GM23338 (cell line): ENCODE measurements at regions not wholly inside any gene's neighbourhood (a gene's known extent, or its start where the extent isn't known, plus 50 kb on each side); places are given as distances from the start of the nearest gene placed in this dataset.

Experiments used
- CREB1 ChIP-seq: fragments of 250-450 bp; sonication (Bioruptor Pico); IDR thresholded peaks from 2 replicates; pipeline ENCODE4 v1.5.0; 2020; ENCODE audit warnings: low read depth, mild to moderate bottlenecking, moderate library complexity
- EZH2 ChIP-seq: fragments of 200-600 bp; sonication (generic); IDR thresholded peaks from one replicate; pipeline ENCODE4 v1.8.0; 2017; ENCODE audit warnings: antibody characterized with exemption, mild to moderate bottlenecking, low read depth; ENCODE audit not compliant: unreplicated experiment
- EZH2phosphoT487 ChIP-seq: fragments of 200-600 bp; sonication (generic); IDR thresholded peaks from one replicate; pipeline ENCODE4 v1.8.1; 2018; ENCODE audit warnings: antibody characterized with exemption; ENCODE audit not compliant: unreplicated experiment
- JUNB ChIP-seq: IDR thresholded peaks from one replicate; pipeline ENCODE4 v1.6.1; 2016; ENCODE audit warnings: antibody characterized with exemption; ENCODE audit not compliant: unreplicated experiment
- POLR2AphosphoS5 ChIP-seq: IDR thresholded peaks from 2 replicates; pipeline ENCODE4 v1.6.1; 2016; ENCODE audit warnings: antibody characterized with exemption, low read depth
- REST ChIP-seq: IDR thresholded peaks from one replicate; pipeline ENCODE4 v1.6.1; 2018; ENCODE audit warnings: antibody characterized with exemption; ENCODE audit not compliant: unreplicated experiment
- STAT1 ChIP-seq: IDR thresholded peaks from one replicate; pipeline ENCODE4 v1.6.1; 2016; ENCODE audit warnings: antibody characterized with exemption; ENCODE audit not compliant: unreplicated experiment
- ZNF114 ChIP-seq: fragments of 250-450 bp; sonication (Bioruptor Pico); IDR thresholded peaks from 2 replicates; pipeline ENCODE4 v1.5.0; 2020; ENCODE audit warnings: mild to moderate bottlenecking, moderate library complexity
- TF ChIP-seq, protein P1 (sequence below), 2 experiments: fragments of 200-600 bp in 1 of 2; sonication (generic) in 1 of 2; conservative IDR thresholded peaks; 2 replicates each; pipeline versions ENCODE4 v1.5.1 to v1.6.1; 2016 to 2017; ENCODE audit warnings: antibody characterized with exemption in 2 of 2, low read depth in 2 of 2, mild to moderate bottlenecking in 2 of 2, moderate library complexity in 1 of 2
- TF ChIP-seq, protein P2 (sequence below): fragments of 250-450 bp; sonication (Bioruptor Pico); IDR thresholded peaks from 2 replicates; pipeline ENCODE4 v1.5.0; 2020; ENCODE audit warnings: mild to moderate bottlenecking, moderate library complexity

DNA sequence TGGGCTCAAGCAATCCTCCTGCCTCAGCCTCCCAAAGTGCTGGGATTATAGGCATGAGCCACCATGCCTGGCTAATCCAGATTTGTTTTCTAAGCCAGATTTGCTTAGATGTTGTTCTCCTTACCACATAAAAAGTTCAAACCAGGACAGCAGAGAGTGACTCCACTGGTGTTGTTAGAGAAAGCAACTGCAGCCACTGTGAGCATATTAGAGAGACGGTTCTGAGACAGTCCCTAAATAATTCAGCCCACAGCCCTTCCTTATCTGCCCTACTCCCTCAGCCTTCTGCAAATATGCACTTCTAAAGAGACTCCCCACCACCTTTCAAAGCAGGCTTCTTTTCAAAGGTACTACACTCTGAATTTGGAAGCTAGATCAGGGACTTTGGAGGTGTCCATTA, 96.1 kb downstream of the DRD1 start:
- TF ChIP-seq, protein P1, sequence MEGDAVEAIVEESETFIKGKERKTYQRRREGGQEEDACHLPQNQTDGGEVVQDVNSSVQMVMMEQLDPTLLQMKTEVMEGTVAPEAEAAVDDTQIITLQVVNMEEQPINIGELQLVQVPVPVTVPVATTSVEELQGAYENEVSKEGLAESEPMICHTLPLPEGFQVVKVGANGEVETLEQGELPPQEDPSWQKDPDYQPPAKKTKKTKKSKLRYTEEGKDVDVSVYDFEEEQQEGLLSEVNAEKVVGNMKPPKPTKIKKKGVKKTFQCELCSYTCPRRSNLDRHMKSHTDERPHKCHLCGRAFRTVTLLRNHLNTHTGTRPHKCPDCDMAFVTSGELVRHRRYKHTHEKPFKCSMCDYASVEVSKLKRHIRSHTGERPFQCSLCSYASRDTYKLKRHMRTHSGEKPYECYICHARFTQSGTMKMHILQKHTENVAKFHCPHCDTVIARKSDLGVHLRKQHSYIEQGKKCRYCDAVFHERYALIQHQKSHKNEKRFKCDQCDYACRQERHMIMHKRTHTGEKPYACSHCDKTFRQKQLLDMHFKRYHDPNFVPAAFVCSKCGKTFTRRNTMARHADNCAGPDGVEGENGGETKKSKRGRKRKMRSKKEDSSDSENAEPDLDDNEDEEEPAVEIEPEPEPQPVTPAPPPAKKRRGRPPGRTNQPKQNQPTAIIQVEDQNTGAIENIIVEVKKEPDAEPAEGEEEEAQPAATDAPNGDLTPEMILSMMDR (conservative IDR thresholded peaks at IDR 0.05; ENCODE audit: low read depth in 2 of 2): no peak
- TF ChIP-seq POLR2AphosphoS5 (no peak), EZH2 (no peak), EZH2phosphoT487 (no peak), REST (no peak), JUNB (no peak), CREB1 (CRISPR knock-in tag) (no peak), STAT1 (no peak), ZNF114 (CRISPR knock-in tag) (no peak)
- TF ChIP-seq, protein P2, sequence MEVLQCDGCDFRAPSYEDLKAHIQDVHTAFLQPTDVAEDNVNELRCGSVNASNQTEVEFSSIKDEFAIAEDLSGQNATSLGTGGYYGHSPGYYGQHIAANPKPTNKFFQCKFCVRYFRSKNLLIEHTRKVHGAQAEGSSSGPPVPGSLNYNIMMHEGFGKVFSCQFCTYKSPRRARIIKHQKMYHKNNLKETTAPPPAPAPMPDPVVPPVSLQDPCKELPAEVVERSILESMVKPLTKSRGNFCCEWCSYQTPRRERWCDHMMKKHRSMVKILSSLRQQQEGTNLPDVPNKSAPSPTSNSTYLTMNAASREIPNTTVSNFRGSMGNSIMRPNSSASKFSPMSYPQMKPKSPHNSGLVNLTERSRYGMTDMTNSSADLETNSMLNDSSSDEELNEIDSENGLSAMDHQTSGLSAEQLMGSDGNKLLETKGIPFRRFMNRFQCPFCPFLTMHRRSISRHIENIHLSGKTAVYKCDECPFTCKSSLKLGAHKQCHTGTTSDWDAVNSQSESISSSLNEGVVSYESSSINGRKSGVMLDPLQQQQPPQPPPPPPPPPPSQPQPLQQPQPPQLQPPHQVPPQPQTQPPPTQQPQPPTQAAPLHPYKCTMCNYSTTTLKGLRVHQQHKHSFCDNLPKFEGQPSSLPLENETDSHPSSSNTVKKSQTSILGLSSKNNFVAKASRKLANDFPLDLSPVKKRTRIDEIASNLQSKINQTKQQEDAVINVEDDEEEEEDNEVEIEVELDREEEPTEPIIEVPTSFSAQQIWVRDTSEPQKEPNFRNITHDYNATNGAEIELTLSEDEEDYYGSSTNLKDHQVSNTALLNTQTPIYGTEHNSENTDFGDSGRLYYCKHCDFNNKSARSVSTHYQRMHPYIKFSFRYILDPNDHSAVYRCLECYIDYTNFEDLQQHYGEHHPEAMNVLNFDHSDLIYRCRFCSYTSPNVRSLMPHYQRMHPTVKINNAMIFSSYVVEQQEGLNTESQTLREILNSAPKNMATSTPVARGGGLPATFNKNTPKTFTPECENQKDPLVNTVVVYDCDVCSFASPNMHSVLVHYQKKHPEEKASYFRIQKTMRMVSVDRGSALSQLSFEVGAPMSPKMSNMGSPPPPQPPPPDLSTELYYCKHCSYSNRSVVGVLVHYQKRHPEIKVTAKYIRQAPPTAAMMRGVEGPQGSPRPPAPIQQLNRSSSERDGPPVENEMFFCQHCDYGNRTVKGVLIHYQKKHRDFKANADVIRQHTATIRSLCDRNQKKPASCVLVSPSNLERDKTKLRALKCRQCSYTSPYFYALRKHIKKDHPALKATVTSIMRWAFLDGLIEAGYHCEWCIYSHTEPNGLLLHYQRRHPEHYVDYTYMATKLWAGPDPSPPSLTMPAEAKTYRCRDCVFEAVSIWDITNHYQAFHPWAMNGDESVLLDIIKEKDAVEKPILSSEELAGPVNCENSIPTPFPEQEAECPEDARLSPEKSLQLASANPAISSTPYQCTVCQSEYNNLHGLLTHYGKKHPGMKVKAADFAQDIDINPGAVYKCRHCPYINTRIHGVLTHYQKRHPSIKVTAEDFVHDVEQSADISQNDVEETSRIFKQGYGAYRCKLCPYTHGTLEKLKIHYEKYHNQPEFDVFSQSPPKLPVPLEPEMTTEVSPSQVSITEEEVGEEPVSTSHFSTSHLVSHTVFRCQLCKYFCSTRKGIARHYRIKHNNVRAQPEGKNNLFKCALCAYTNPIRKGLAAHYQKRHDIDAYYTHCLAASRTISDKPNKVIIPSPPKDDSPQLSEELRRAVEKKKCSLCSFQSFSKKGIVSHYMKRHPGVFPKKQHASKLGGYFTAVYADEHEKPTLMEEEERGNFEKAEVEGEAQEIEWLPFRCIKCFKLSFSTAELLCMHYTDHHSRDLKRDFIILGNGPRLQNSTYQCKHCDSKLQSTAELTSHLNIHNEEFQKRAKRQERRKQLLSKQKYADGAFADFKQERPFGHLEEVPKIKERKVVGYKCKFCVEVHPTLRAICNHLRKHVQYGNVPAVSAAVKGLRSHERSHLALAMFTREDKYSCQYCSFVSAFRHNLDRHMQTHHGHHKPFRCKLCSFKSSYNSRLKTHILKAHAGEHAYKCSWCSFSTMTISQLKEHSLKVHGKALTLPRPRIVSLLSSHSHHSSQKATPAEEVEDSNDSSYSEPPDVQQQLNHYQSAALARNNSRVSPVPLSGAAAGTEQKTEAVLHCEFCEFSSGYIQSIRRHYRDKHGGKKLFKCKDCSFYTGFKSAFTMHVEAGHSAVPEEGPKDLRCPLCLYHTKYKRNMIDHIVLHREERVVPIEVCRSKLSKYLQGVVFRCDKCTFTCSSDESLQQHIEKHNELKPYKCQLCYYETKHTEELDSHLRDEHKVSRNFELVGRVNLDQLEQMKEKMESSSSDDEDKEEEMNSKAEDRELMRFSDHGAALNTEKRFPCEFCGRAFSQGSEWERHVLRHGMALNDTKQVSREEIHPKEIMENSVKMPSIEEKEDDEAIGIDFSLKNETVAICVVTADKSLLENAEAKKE (CRISPR knock-in tag): no peak
